DOHH2 (cell line): ENCODE measurements at regions not wholly inside any gene's neighbourhood (a gene's known extent, or its start where the extent isn't known, plus 50 kb on each side); places are given as distances from the start of the nearest gene placed in this dataset.

Experiments
- CTCF ChIP-seq: fragments of 200-600 bp; sonication (generic); IDR thresholded peaks from one replicate; pipeline ENCODE4 v1.5.1; 2014; ENCODE audit warnings: antibody characterized with exemption, mild to moderate bottlenecking, low read depth, low read length; ENCODE audit not compliant: poor library complexity, severe bottlenecking
- EZH2phosphoT487 ChIP-seq: fragments of 200-600 bp; sonication (generic); IDR thresholded peaks from 2 replicates; pipeline ENCODE4 v1.6.1; 2017; ENCODE audit warnings: borderline replicate concordance, mild to moderate bottlenecking, antibody characterized with exemption, low read length, moderate library complexity, mixed read lengths

GRCh38 chr2:66318009-66318561 lies 116.8 kb upstream of the MEIS1 start:
- TF ChIP-seq CTCF (no peak), EZH2phosphoT487 (no peak)
